ENCODE measurements at regions not wholly inside any gene's neighbourhood (a gene's known extent, or its start where the extent isn't known, plus 50 kb on each side); places are given as distances from the start of the nearest gene placed in this dataset.

- DNase-seq (ENCODE audit: low read depth): no peak
Measured at GRCh38 chr5:3362606-3362910, 233.1 kb upstream of the IRX1 start.

DNA sequence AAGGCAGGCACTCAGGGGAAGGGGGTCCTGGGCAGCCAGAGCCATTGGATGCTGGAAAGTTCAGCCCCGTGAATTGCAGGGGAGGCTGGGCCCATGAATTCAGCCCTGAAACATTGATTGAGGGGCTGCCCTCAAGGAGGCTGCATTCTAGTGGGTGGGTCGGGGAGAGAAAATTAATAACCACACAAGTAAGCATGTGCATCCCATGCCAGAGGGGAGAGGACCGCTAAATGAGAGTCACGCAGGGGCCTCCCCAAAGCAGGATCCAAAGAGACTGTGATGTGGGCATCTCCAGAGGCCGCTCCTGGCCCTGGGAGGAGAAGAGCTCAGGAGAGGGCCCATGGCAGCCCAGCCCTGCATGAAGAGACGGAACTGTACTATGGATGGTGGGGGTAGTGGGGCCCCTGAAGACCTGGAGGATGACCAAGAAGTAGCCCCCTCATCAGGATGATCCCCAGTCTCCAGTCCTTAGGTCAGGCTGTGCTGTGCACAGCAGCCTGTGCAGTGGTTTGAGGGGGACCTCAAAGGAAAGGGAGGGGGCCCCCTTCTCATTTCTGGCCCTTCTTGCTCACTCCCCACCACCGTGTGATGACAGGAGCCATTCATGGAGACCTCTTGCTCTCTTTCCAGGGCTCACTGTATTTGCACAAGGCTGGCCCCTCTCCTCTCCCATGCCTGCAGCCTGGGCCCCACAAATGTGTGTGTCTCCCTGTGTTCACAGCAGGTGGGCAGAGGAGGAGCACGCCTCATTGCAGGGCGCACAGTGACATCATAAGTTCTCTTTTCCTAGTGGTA, 233.6 kb upstream of the IRX1 start:
- no peak for DNase-seq (ENCODE audit: low read depth)

GRCh38 chr5:3359642-3360041, 236.0 kb upstream of the IRX1 start:
- no peak for DNase-seq (ENCODE audit: low read depth)

DNA sequence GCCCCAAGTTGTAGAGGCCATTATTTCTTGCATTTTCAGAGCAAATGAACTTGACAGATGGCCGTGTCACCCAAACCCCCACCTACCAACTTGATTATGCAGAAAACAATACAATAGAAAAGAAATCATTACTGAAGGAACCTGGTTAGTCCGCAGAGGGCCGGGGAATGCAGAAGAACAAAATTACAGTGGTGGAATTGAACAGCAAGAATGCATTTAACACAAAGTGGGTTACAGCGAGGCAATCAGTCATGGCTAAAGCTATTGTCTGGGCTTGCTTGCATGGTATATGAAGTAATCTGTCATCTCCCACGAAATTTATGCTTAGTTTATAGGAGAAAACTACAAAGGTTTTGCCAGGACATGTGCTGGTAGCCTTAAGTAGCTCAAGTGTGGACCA, 238.3 kb upstream of the IRX1 start:
- DNase-seq (ENCODE audit: low read depth): no peak

DNA sequence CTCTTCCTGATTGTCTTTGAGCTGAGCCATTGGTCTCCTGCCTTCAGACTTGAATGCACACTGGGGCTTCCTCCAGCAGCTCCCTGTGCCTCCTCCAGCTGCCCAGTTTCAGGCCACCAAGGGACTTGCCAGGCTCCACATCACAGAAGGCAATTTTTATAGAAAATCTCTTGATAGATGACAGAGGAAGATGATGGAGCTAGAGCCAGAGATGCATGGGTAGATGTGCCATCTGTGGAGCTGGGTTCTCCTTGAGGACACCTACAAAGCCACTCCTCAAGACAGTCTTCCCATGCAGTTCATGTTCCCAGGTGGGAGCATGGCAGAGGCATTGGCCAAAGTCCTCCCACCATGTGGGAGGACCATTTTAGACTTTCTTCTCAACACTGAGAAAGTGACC, 239.6 kb upstream of the IRX1 start:
- DNase-seq (ENCODE audit: low read depth): no peak

DNA sequence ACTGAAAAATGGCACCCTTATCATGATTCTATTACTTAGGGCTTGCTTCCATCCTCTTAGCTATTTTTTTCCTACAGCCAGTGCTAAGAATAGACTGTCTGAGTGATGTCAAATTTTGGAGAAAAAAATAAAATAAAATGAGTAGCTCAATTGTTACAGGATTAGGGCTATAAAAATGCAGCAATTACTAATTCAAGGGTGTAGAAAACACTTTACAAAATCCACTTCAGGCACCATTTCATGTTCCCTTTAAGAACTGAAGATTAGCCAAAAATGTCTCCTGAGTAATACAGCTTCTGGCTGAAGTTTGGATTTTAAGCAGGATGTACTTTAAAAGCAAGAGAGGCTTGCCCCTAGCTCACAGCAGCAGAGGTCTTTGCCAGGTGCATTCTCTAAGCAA, 240.5 kb upstream of the IRX1 start:
- DNase-seq (ENCODE audit: low read depth): no peak

GRCh38 chr5:3354606-3355005, 241.0 kb upstream of the IRX1 start:
- DNase-seq (ENCODE audit: low read depth): no peak

GRCh38 chr5:3353561-3353960, 242.1 kb upstream of the IRX1 start:
- DNase-seq (ENCODE audit: low read depth): no peak

GRCh38 chr5:3352711-3353110, 242.9 kb upstream of the IRX1 start:
- no peak for DNase-seq (ENCODE audit: low read depth)

- no peak for DNase-seq (ENCODE audit: low read depth)
Measured at GRCh38 chr5:3351581-3352442, 243.8 kb upstream of the IRX1 start.

- DNase-seq (ENCODE audit: low read depth): no peak
Measured at GRCh38 chr5:3350781-3351180, 244.9 kb upstream of the IRX1 start.

DNA sequence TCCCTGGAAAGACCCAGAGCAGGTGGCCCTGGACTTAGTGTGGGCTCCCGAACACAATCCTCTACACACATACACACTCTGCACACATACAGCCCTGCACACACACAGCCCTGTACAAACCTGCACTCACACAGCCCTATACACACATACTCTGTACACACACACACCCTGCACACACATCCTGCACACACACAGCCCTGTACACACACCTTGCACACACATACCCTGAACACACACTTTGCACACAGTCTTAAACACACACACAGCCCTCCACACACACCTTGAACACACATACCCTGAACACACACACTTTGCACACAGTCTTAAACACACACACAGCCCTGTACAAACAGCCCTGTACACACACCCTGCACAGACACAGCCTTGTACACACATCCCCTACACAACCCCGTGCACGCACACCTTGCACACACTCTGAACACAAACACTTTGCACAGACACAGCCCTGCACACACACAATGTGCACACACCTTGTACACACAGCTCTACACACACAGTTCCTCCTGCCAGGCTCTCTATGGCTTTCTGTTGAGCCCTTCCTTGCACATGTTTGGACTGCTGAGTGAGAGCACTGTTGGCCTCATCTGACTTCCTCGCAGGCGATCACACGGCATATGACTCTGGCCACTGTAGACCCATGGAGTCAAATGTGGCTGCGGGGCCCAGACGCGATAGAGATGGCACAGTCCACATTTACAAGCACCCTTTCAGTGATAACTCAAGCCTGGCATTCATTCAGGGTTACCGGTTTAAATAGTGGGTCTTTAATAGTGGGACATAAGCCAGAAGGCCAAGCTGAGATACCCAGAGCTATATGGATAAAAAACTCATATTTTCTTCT, 245.7 kb upstream of the IRX1 start:
- DNase-seq (ENCODE audit: low read depth): no peak

GRCh38 chr5:3348576-3349535, 246.8 kb upstream of the IRX1 start:
- no peak for DNase-seq (ENCODE audit: low read depth)

DNA sequence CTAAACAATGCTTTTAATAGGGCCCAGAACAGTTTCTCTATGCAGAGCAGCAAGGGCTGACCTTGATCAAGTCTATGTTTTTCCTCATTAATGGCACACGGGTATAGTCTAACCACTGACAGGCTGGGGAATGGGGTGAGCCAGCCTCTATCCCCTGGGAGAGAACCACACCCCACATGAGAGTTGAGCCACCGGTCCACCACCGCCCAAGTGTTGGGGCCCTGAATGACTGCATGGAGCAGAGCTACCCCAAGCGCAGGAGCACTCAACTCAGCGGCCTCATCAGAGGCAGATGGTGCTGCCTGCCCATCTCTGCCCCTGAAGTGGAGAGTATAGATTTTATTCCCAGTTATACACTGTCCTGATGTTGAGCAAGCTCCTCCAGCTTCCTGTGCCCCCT, 247.9 kb upstream of the IRX1 start:
- DNase-seq (ENCODE audit: low read depth): no peak

- no peak for DNase-seq (ENCODE audit: low read depth)
Measured at GRCh38 chr5:3346111-3346820, 249.4 kb upstream of the IRX1 start.

DNA sequence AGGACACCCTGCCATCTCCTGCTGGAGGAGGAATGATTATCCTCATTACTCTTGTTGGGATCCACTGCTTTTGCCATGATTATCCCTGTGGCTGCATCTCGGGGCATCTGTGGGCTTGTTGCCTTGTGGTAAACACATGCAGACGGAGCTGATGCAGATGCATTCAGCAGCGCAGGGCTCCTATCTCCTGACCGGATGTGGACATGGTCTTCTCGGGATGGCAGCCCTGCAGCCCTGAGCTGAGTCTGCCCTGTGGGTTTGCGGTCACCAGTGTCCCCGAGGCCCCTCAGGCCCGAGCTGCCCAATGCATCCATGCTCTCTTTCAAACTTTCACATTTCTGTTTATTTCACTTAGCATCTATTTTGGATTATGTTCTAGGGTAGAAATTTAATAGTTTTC, 250.4 kb upstream of the IRX1 start:
- no peak for DNase-seq (ENCODE audit: low read depth)

DNA sequence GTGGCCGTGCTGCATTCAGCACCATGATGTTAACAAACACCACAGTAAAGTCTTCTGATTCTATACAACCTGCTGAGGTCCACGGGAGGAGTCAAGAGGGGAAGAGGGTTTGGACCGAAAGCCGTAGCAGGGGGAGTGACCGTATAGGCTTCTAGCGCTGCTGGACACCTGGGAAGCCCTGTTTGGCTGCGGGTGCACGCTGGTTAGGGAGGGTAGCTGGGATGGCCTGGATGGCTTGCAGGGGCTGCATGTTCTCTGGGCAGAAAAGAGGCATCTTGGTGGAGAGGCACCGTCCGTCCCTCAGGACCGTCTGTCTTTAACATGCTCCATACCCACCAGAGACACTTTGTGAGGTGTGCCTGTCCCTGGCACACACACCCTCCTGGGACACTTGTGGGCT, 251.0 kb upstream of the IRX1 start:
- DNase-seq (ENCODE audit: low read depth): no peak

DNA sequence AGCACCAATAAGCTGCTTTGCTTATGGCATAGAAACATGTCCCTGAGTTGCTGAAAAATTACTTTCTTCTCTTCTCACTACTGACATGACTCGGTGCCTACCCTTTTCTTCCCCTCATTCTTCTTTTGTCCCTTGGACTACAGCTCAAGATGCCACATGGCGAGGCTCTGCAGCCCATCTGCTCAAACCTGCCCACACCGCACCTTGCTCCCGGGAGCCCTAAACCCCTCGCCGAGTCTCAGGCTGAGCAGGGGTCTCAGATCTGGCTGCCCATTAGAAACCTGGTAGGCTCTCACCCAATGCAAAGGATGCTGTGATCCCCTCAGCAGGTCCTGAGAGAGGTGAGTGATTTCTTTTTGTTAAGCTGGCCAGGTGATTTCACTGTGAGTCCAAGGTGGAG, 251.7 kb upstream of the IRX1 start:
- no peak for DNase-seq (ENCODE audit: low read depth)

- DNase-seq (ENCODE audit: low read depth): no peak
Measured at GRCh38 chr5:3343211-3343610, 252.4 kb upstream of the IRX1 start.

- no peak for DNase-seq (ENCODE audit: low read depth)
Measured at GRCh38 chr5:3342271-3343100, 253.1 kb upstream of the IRX1 start.
